ENCODE measurements at regions not wholly inside any gene's neighbourhood (a gene's known extent, or its start where the extent isn't known, plus 50 kb on each side); places are given as distances from the start of the nearest gene placed in this dataset.

GRCh38 chr7:156590212-156590611 is 50.4 kb upstream of the RNF32 start:
- peak in 1 of 2 donors; percentile 21 for DNase-seq
- 82 to 86% methylated on average over 6 of the region's 6 CpGs for WGBS, 2 donors
- ATAC-seq (ENCODE audit: low FRiP score in 2 of 2): no peak
- H3K27ac ChIP-seq: no peak overlapping the region
- H3K4me1 ChIP-seq: no peaks in the 10 kb centered on the region
- H3K36me3 ChIP-seq: no peaks in the 10 kb centered on the region
- H3K4me3 ChIP-seq: no peak overlapping the region
- H3K9me3 ChIP-seq: peaks cover 0 to 16% (median 7%) of the 10 kb centered on the region in 4 donors
- TF ChIP-seq POLR2A (IDR thresholded peaks at IDR 0.05) (no peak), EP300 (IDR thresholded peaks at IDR 0.05) (no peak), POLR2AphosphoS5 (IDR thresholded peaks at IDR 0.05) (no peak), CTCF (IDR thresholded peaks at IDR 0.05) (no peak)
- H3K27me3 ChIP-seq: no peaks in the 10 kb centered on the region

- no peak for DNase-seq
- no peak for TF ChIP-seq POLR2AphosphoS5 (IDR thresholded peaks at IDR 0.05)
- TF ChIP-seq CTCF (IDR thresholded peaks at IDR 0.05): no peak
- TF ChIP-seq POLR2A (IDR thresholded peaks at IDR 0.05): no peak
- TF ChIP-seq EP300 (IDR thresholded peaks at IDR 0.05): no peak
- no peak overlapping the region for H3K27ac ChIP-seq
- no peaks in the 10 kb centered on the region for H3K36me3 ChIP-seq
- peaks cover 0 to 16% (median 7%) of the 10 kb centered on the region in 4 donors for H3K9me3 ChIP-seq
- H3K4me1 ChIP-seq: no peaks in the 10 kb centered on the region
- no peak for ATAC-seq (ENCODE audit: low FRiP score in 2 of 2)
- WGBS, 2 donors: 89 to 90% methylated on average over 2 of the region's 2 CpGs
- no peak overlapping the region for H3K4me3 ChIP-seq
- no peaks in the 10 kb centered on the region for H3K27me3 ChIP-seq
Measured at GRCh38 chr7:156589808-156590207, 50.8 kb upstream of the RNF32 start.

- no peak for TF ChIP-seq CTCF (IDR thresholded peaks at IDR 0.05)
- no peak for TF ChIP-seq POLR2AphosphoS5 (IDR thresholded peaks at IDR 0.05)
- TF ChIP-seq EP300 (IDR thresholded peaks at IDR 0.05): no peak
- TF ChIP-seq POLR2A (IDR thresholded peaks at IDR 0.05): no peak
- ATAC-seq (ENCODE audit: low FRiP score in 2 of 2) (no peak), DNase-seq (no peak)
- Histone ChIP-seq H3K9me3 (peaks cover 0 to 10% (median 6%) of the 10 kb centered on the region in 4 donors), H3K36me3 (no peaks in the 10 kb centered on the region), H3K27me3 (no peaks in the 10 kb centered on the region), H3K4me1 (no peaks in the 10 kb centered on the region), H3K27ac (no peak overlapping the region), H3K4me3 (no peak overlapping the region)
- whole genome bisulfite sequencing, 2 donors: 83 to 88% methylated on average over 1 of the region's 1 CpG
Measured at GRCh38 chr7:156585926-156586325, 54.6 kb upstream of the RNF32 start.

- H3K27me3 ChIP-seq: no peaks in the 10 kb centered on the region
- no peak for DNase-seq
- no peak for ATAC-seq (ENCODE audit: low FRiP score in 2 of 2)
- no peak overlapping the region for H3K4me3 ChIP-seq
- H3K36me3 ChIP-seq: no peaks in the 10 kb centered on the region
- 57 to 62% methylated on average over 6 of the region's 6 CpGs for WGBS, 2 donors
- H3K27ac ChIP-seq: no peak overlapping the region
- no peaks in the 10 kb centered on the region for H3K4me1 ChIP-seq
- no peak for TF ChIP-seq EP300 (IDR thresholded peaks at IDR 0.05)
- H3K9me3 ChIP-seq: peaks cover 0 to 10% (median 6%) of the 10 kb centered on the region in 4 donors
Measured at GRCh38 chr7:156585025-156585648, 55.4 kb upstream of the RNF32 start.

GRCh38 chr7:156582591-156583123 is 57.9 kb upstream of the RNF32 start:
- WGBS, 2 donors: 93 to 95% methylated on average over 11 of the region's 11 CpGs
- no peaks in the 10 kb centered on the region for H3K4me1 ChIP-seq
- DNase-seq (no peak), ATAC-seq (ENCODE audit: low FRiP score in 2 of 2) (no peak)
- no peak overlapping the region for H3K4me3 ChIP-seq
- H3K9me3 ChIP-seq: peaks cover 0 to 10% (median 6%) of the 10 kb centered on the region in 4 donors
- no peaks in the 10 kb centered on the region for H3K27me3 ChIP-seq
- H3K36me3 ChIP-seq: no peaks in the 10 kb centered on the region
- no peak overlapping the region for H3K27ac ChIP-seq
- no peak for TF ChIP-seq POLR2AphosphoS5 (IDR thresholded peaks at IDR 0.05)
- TF ChIP-seq CTCF (IDR thresholded peaks at IDR 0.05): no peak
- no peak for TF ChIP-seq EP300 (IDR thresholded peaks at IDR 0.05)
- TF ChIP-seq POLR2A (IDR thresholded peaks at IDR 0.05): no peak

Measured in upper lobe of left lung (tissue), 6 donors.